CD14-positive monocyte (primary cell): ENCODE measurements at regions not wholly inside any gene's neighbourhood (a gene's known extent, or its start where the extent isn't known, plus 50 kb on each side); places are given as distances from the start of the nearest gene placed in this dataset.

ENCODE experiments used
- DNase-seq, 3 donors: peaks; one replicate each; pipeline ENCODE4 v3.0.0-alpha.2; 2011 to 2022
- H2AFZ ChIP-seq: 2 replicates; pipeline ENCODE4 v1.6.0; 2012; ENCODE audit warnings: mild to moderate bottlenecking, low read depth, low read length, inconsistent platforms; ENCODE audit not compliant: insufficient read depth, poor library complexity, severe bottlenecking
- H3K27ac ChIP-seq, 2 donors: 1 replicate in 1 of 2; 2 replicates in 1 of 2; pipeline ENCODE4 v1.5.1; 2012 to 2013; ENCODE audit warnings: low read length in 2 of 2, control low read depth in 1 of 2, inconsistent platforms in 1 of 2, low read depth in 1 of 2, mild to moderate bottlenecking in 1 of 2
- H3K27me3 ChIP-seq, 2 donors: one replicate each; pipeline versions ENCODE4 v1.6.0 to v1.6.1; 2011 to 2013; ENCODE audit warnings: low read length in 2 of 2; ENCODE audit not compliant: control insufficient read depth in 2 of 2, insufficient read depth in 2 of 2
- H3K36me3 ChIP-seq, 2 donors: replicated peaks in 1 of 2; 1 replicate in 1 of 2; 2 replicates in 1 of 2; pipeline versions ENCODE4 v1.5.1 to v1.6.1; 2012 to 2013; ENCODE audit warnings: low read length in 2 of 2, control low read depth in 1 of 2, inconsistent platforms in 1 of 2, mild to moderate bottlenecking in 1 of 2; ENCODE audit not compliant: insufficient read depth in 2 of 2, control insufficient read depth in 1 of 2
- H3K4me1 ChIP-seq, 2 donors: 1 replicate in 1 of 2; 2 replicates in 1 of 2; pipeline versions ENCODE4 v1.5.1 to v1.6.1; 2012 to 2013; ENCODE audit warnings: low read length in 2 of 2, control low read depth in 1 of 2, inconsistent platforms in 1 of 2, mild to moderate bottlenecking in 1 of 2, moderate library complexity in 1 of 2; ENCODE audit not compliant: insufficient read depth in 2 of 2, control insufficient read depth in 1 of 2
- H3K4me2 ChIP-seq: replicated peaks from 2 replicates; pipeline ENCODE3; 2012; ENCODE audit warnings: low read length, moderate library complexity, mild to moderate bottlenecking; ENCODE audit not compliant: poor library complexity, severe bottlenecking; ENCODE audit errors: extremely low read depth
- H3K4me3 ChIP-seq, 3 experiments: fragments of 200-600 bp in 1 of 3; sonication (generic) in 1 of 3; replicated peaks in 1 of 3; 1 replicate in 2 of 3; 2 replicates in 1 of 3; pipeline ENCODE4 v1.5.1; 2011 to 2013; ENCODE audit warnings: low read length in 3 of 3, mild to moderate bottlenecking in 3 of 3, control low read depth in 2 of 3, low read depth in 2 of 3, inconsistent platforms in 1 of 3, moderate library complexity in 1 of 3
- H3K79me2 ChIP-seq: 2 replicates; pipeline ENCODE4 v1.6.0; 2012; ENCODE audit warnings: mild to moderate bottlenecking, control low read depth, inconsistent platforms, low read length, moderate library complexity; ENCODE audit not compliant: insufficient read depth
- H3K9ac ChIP-seq: 2 replicates; pipeline ENCODE4 v1.6.0; 2017; ENCODE audit warnings: low read length, mild to moderate bottlenecking; ENCODE audit not compliant: insufficient read depth, poor library complexity, severe bottlenecking
- H3K9me3 ChIP-seq, 2 donors: replicated peaks in 1 of 2; 1 replicate in 1 of 2; 2 replicates in 1 of 2; pipeline versions ENCODE4 v1.5.1 to v1.6.1; 2012 to 2013; ENCODE audit warnings: low read length in 2 of 2, control low read depth in 1 of 2; ENCODE audit not compliant: control insufficient read depth in 1 of 2, insufficient read depth in 1 of 2
- H4K20me1 ChIP-seq: 2 replicates; pipeline ENCODE4 v1.6.0; 2012; ENCODE audit warnings: mild to moderate bottlenecking, low read length, control low read depth, moderate library complexity; ENCODE audit not compliant: insufficient read depth
- H3K27ac Mint-ChIP-seq, 7 donors: one replicate each; pipeline ENCODE4 v1.8.0; 2020; ENCODE audit warnings: mild to moderate bottlenecking in 7 of 7, mixed read lengths in 7 of 7, moderate library complexity in 6 of 7, inconsistent platforms in 2 of 7
- H3K27me3 Mint-ChIP-seq, 3 donors: one replicate each; pipeline ENCODE4 v1.8.0; 2021 to 2022; ENCODE audit warnings: low read depth in 3 of 3, mild to moderate bottlenecking in 3 of 3, mixed read lengths in 3 of 3, moderate library complexity in 3 of 3, inconsistent platforms in 1 of 3
- H3K36me3 Mint-ChIP-seq, 2 donors: one replicate each; pipeline ENCODE4 v1.8.0; 2020; ENCODE audit warnings: mixed read lengths in 2 of 2, inconsistent platforms in 1 of 2, mild to moderate bottlenecking in 1 of 2
- H3K4me1 Mint-ChIP-seq: one replicate; pipeline ENCODE4 v1.8.0; 2020; ENCODE audit warnings: mild to moderate bottlenecking, mixed read lengths
- H3K4me3 Mint-ChIP-seq, 2 donors: one replicate each; pipeline ENCODE4 v1.8.0; 2020; ENCODE audit warnings: mild to moderate bottlenecking in 2 of 2, mixed read lengths in 2 of 2, moderate library complexity in 1 of 2
- H3K9me3 Mint-ChIP-seq, 7 donors: one replicate each; pipeline ENCODE4 v1.8.0; 2020 to 2022; ENCODE audit warnings: mixed read lengths in 7 of 7, mild to moderate bottlenecking in 6 of 7, moderate library complexity in 6 of 7, inconsistent platforms in 2 of 7
- CTCF ChIP-seq: fragments of 200-600 bp; IDR thresholded peaks from one replicate; pipeline ENCODE4 v1.8.0; 2022; ENCODE audit warnings: antibody characterized with exemption, mild to moderate bottlenecking
- WGBS: methylation state at CpG from one replicate; pipeline ENCODE4 v1.1.5; 2013; ENCODE audit warnings: missing lambda C conversion rate; ENCODE audit not compliant: insufficient coverage; 5-methylcytosine and 5-hydroxymethylcytosine counted together
- intact Hi-C, 2 donors: fragments of 100-400 bp; cut with micrococcal nuclease; formaldehyde crosslinking; loops; one replicate each; pipeline versions ENCODE4 v1.15.0 to v1.15.1; 2023

GRCh38 chr16:76157629-76158028, 119.6 kb upstream of the CNTNAP4 start:
- no peaks in the 10 kb centered on the region for H3K27me3 ChIP-seq
- TF ChIP-seq CTCF: no peak
- H4K20me1 ChIP-seq: no peaks in the 10 kb centered on the region
- no peaks in the 10 kb centered on the region for H3K4me1 ChIP-seq
- no peak overlapping the region for H3K9ac ChIP-seq
- DNase-seq: no peak
- no peaks in the 10 kb centered on the region for H3K9me3 ChIP-seq
- H3K79me2 ChIP-seq: no peaks in the 10 kb centered on the region
- no peak overlapping the region for H3K27ac ChIP-seq
- no peak overlapping the region for H3K4me2 ChIP-seq
- H3K4me1 Mint-ChIP-seq: no peaks in the 10 kb centered on the region
- peaks cover 0 to 2% (median 2%) of the 10 kb centered on the region in 3 donors for H3K27me3 Mint-ChIP-seq
- H3K27ac Mint-ChIP-seq: no peak overlapping the region
- no peak overlapping the region for H3K4me3 ChIP-seq
- no peak overlapping the region for H3K4me3 Mint-ChIP-seq
- H3K9me3 Mint-ChIP-seq: peaks cover 0 to 6% (median 3%) of the 10 kb centered on the region in 7 donors
- no peak overlapping the region for H2AFZ ChIP-seq
- intact Hi-C loops: no loop called here
- WGBS: no CpG with 5 or more reads among the region's 5 CpGs
- no peaks in the 10 kb centered on the region for H3K36me3 Mint-ChIP-seq
- no peaks in the 10 kb centered on the region for H3K36me3 ChIP-seq

GRCh38 chr16:76162046-76162445, 115.2 kb upstream of the CNTNAP4 start:
- no peaks in the 10 kb centered on the region for H3K36me3 ChIP-seq
- H3K27me3 Mint-ChIP-seq: peaks cover 0 to 2% (median 0%) of the 10 kb centered on the region in 3 donors
- H3K4me1 ChIP-seq: no peaks in the 10 kb centered on the region
- intact Hi-C loops: no loop called here
- H3K9me3 Mint-ChIP-seq: peaks cover 0 to 11% (median 4%) of the 10 kb centered on the region in 7 donors
- H3K27ac Mint-ChIP-seq: no peak overlapping the region
- H3K79me2 ChIP-seq: no peaks in the 10 kb centered on the region
- H3K27ac ChIP-seq: no peak overlapping the region
- H4K20me1 ChIP-seq: no peaks in the 10 kb centered on the region
- H3K9ac ChIP-seq: no peak overlapping the region
- no peak for DNase-seq
- no peak for TF ChIP-seq CTCF
- H2AFZ ChIP-seq: no peak overlapping the region
- H3K36me3 Mint-ChIP-seq: no peaks in the 10 kb centered on the region
- H3K4me3 ChIP-seq: no peak overlapping the region
- WGBS: no CpG with 5 or more reads among the region's 3 CpGs
- H3K4me1 Mint-ChIP-seq: no peaks in the 10 kb centered on the region
- no peaks in the 10 kb centered on the region for H3K27me3 ChIP-seq
- H3K4me2 ChIP-seq: no peak overlapping the region
- no peaks in the 10 kb centered on the region for H3K9me3 ChIP-seq
- H3K4me3 Mint-ChIP-seq: no peak overlapping the region
